Ishikawa (cell line): ENCODE measurements at regions not wholly inside any gene's neighbourhood (a gene's known extent, or its start where the extent isn't known, plus 50 kb on each side); places are given as distances from the start of the nearest gene placed in this dataset.

ENCODE experiments used
- CEBPB ChIP-seq: IDR thresholded peaks from 2 replicates; pipeline ENCODE4 v1.6.1; 2012
- EP300 ChIP-seq: IDR thresholded peaks from 2 replicates; pipeline ENCODE4 v1.6.1; 2012; ENCODE audit warnings: borderline replicate concordance
- MAX ChIP-seq: IDR thresholded peaks from 2 replicates; pipeline ENCODE4 v1.6.1; 2012
- REST ChIP-seq: IDR thresholded peaks from 2 replicates; pipeline ENCODE4 v1.6.1; 2012; ENCODE audit warnings: low read depth, mild to moderate bottlenecking
- TAF1 ChIP-seq: IDR thresholded peaks from 2 replicates; pipeline ENCODE4 v1.6.1; 2012; ENCODE audit warnings: low read depth, mild to moderate bottlenecking
- YY1 ChIP-seq: IDR thresholded peaks from 2 replicates; pipeline ENCODE4 v1.6.1; 2012; ENCODE audit warnings: low read depth

- TF ChIP-seq EP300 (no peak), TAF1 (no peak), CEBPB (no peak), REST (no peak), YY1 (no peak), MAX (no peak)
Observed at GRCh38 chr14:49480979-49481498, 105.1 kb downstream of the RPS29 start.
